SK-N-SH treated with all-trans-retinoic acid at 6 μM for 48 hours (cell line): ENCODE measurements at regions not wholly inside any gene's neighbourhood (a gene's known extent, or its start where the extent isn't known, plus 50 kb on each side); places are given as distances from the start of the nearest gene placed in this dataset.

ENCODE experiments used
- ATAC-seq: fragments of 200-7000 bp; cut with Tn5 transposase; 3 replicates; pipeline ENCODE4 v1.9.1; 2020; ENCODE audit warnings: mild to moderate bottlenecking, moderate library complexity
- ARNTL ChIP-seq: fragments of 450-650 bp; formaldehyde crosslinking; IDR thresholded peaks from 2 replicates; pipeline ENCODE4 v1.5.0; 2020; ENCODE audit warnings: low read depth, mild to moderate bottlenecking, moderate library complexity, borderline replicate concordance
- BACH2 ChIP-seq: fragments of 250-450 bp; sonication (Bioruptor Pico); IDR thresholded peaks from 2 replicates; pipeline ENCODE4 v1.9.0; 2021; ENCODE audit warnings: mild to moderate bottlenecking, borderline replicate concordance
- CREB5 ChIP-seq: fragments of 250-450 bp; sonication (Bioruptor Pico); IDR thresholded peaks from 2 replicates; pipeline ENCODE4 v1.5.1; 2020; ENCODE audit warnings: low read depth, mild to moderate bottlenecking, moderate library complexity
- CSDC2 ChIP-seq: fragments of 250-450 bp; sonication (Bioruptor Pico); IDR thresholded peaks from 2 replicates; pipeline ENCODE4 v1.5.0; 2020; ENCODE audit warnings: mild to moderate bottlenecking, moderate library complexity
- ESRRG ChIP-seq: fragments of 250-450 bp; sonication (Bioruptor Pico); IDR thresholded peaks from 2 replicates; pipeline ENCODE4 v1.6.1; 2021; ENCODE audit warnings: mild to moderate bottlenecking
- GLIS3 ChIP-seq: fragments of 250-450 bp; sonication (Bioruptor Pico); IDR thresholded peaks from 2 replicates; pipeline ENCODE4 v1.5.0; 2020; ENCODE audit warnings: mild to moderate bottlenecking, moderate library complexity
- ISL1 ChIP-seq: fragments of 250-450 bp; sonication (Bioruptor Pico); IDR thresholded peaks from 2 replicates; pipeline ENCODE4 v2.1.2; 2022; ENCODE audit warnings: mild to moderate bottlenecking, moderate library complexity
- OSR1 ChIP-seq: fragments of 250-450 bp; sonication (Bioruptor Pico); IDR thresholded peaks from 2 replicates; pipeline ENCODE4 v1.8.0; 2022; ENCODE audit warnings: moderate library complexity, mild to moderate bottlenecking, inconsistent platforms
- PATZ1 ChIP-seq: fragments of 250-450 bp; sonication (Bioruptor Pico); IDR thresholded peaks from 2 replicates; pipeline ENCODE4 v1.8.0; 2020; ENCODE audit warnings: mild to moderate bottlenecking, moderate library complexity, borderline replicate concordance
- PPARA ChIP-seq: fragments of 250-450 bp; sonication (Bioruptor Pico); IDR thresholded peaks from 2 replicates; pipeline ENCODE4 v1.5.0; 2020; ENCODE audit warnings: mild to moderate bottlenecking, borderline replicate concordance
- RARB ChIP-seq: fragments of 250-450 bp; sonication (Bioruptor Pico); IDR thresholded peaks from 2 replicates; pipeline ENCODE4 v1.8.0; 2021; ENCODE audit warnings: mild to moderate bottlenecking, moderate library complexity
- SNAI2 ChIP-seq: fragments of 250-450 bp; sonication (Bioruptor Pico); IDR thresholded peaks from 2 replicates; pipeline ENCODE4 v1.5.0; 2020; ENCODE audit warnings: mild to moderate bottlenecking, moderate library complexity
- TCF4 ChIP-seq: fragments of 250-450 bp; sonication (Bioruptor Pico); IDR thresholded peaks from 2 replicates; pipeline ENCODE4 v1.8.0; 2021; ENCODE audit warnings: mild to moderate bottlenecking, moderate library complexity, borderline replicate concordance
- TOX ChIP-seq: fragments of 250-450 bp; sonication (Bioruptor Pico); IDR thresholded peaks from 2 replicates; pipeline ENCODE4 v1.8.0; 2021; ENCODE audit warnings: mild to moderate bottlenecking, moderate library complexity, borderline replicate concordance
- ZC3H10 ChIP-seq: fragments of 250-450 bp; sonication (Bioruptor Pico); IDR thresholded peaks from 2 replicates; pipeline ENCODE4 v1.5.1; 2021; ENCODE audit warnings: mild to moderate bottlenecking, moderate library complexity
- ZFP3 ChIP-seq: fragments of 250-450 bp; sonication (Bioruptor Pico); IDR thresholded peaks from 2 replicates; pipeline ENCODE4 v1.5.0; 2020; ENCODE audit warnings: mild to moderate bottlenecking, moderate library complexity
- ZFP30 ChIP-seq: fragments of 450-650 bp; formaldehyde crosslinking; IDR thresholded peaks from 2 replicates; pipeline ENCODE4 v1.5.0; 2022; ENCODE audit warnings: mild to moderate bottlenecking, moderate library complexity
- ZNF565 ChIP-seq: fragments of 450-650 bp; formaldehyde crosslinking; conservative IDR thresholded peaks from 2 replicates; pipeline ENCODE4 v1.5.0; 2020; ENCODE audit warnings: low read depth, mild to moderate bottlenecking, moderate library complexity
- ZNF70 ChIP-seq: fragments of 450-650 bp; formaldehyde crosslinking; IDR thresholded peaks from 2 replicates; pipeline ENCODE4 v1.5.0; 2020; ENCODE audit warnings: mild to moderate bottlenecking, moderate library complexity
- ZNF8 ChIP-seq: fragments of 450-650 bp; formaldehyde crosslinking; IDR thresholded peaks from 2 replicates; pipeline ENCODE4 v1.5.0; 2020; ENCODE audit warnings: mild to moderate bottlenecking, moderate library complexity
- TF ChIP-seq, protein P1 (sequence below): fragments of 250-450 bp; sonication (Bioruptor Pico); IDR thresholded peaks from 2 replicates; pipeline ENCODE4 v1.5.0; 2020; ENCODE audit warnings: mild to moderate bottlenecking, moderate library complexity
- TF ChIP-seq, protein P2 (sequence below): fragments of 250-450 bp; sonication (Bioruptor Pico); IDR thresholded peaks from 2 replicates; pipeline ENCODE4 v1.8.0; 2021; ENCODE audit warnings: low read depth, mild to moderate bottlenecking, moderate library complexity, borderline replicate concordance

- ATAC-seq, result no peak
- TF ChIP-seq ZNF565 (CRISPR knock-in tag) (no peak), GLIS3 (CRISPR knock-in tag) (no peak), ZFP3 (CRISPR knock-in tag) (no peak), TCF4 (CRISPR knock-in tag) (no peak), RARB (CRISPR knock-in tag) (no peak), BACH2 (no peak), ZNF8 (CRISPR knock-in tag) (no peak), ZFP30 (CRISPR knock-in tag) (no peak)
- TF ChIP-seq, protein P1, sequence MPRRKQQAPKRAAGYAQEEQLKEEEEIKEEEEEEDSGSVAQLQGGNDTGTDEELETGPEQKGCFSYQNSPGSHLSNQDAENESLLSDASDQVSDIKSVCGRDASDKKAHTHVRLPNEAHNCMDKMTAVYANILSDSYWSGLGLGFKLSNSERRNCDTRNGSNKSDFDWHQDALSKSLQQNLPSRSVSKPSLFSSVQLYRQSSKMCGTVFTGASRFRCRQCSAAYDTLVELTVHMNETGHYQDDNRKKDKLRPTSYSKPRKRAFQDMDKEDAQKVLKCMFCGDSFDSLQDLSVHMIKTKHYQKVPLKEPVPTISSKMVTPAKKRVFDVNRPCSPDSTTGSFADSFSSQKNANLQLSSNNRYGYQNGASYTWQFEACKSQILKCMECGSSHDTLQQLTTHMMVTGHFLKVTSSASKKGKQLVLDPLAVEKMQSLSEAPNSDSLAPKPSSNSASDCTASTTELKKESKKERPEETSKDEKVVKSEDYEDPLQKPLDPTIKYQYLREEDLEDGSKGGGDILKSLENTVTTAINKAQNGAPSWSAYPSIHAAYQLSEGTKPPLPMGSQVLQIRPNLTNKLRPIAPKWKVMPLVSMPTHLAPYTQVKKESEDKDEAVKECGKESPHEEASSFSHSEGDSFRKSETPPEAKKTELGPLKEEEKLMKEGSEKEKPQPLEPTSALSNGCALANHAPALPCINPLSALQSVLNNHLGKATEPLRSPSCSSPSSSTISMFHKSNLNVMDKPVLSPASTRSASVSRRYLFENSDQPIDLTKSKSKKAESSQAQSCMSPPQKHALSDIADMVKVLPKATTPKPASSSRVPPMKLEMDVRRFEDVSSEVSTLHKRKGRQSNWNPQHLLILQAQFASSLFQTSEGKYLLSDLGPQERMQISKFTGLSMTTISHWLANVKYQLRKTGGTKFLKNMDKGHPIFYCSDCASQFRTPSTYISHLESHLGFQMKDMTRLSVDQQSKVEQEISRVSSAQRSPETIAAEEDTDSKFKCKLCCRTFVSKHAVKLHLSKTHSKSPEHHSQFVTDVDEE, result no peak
Measured at GRCh38 chr17:5931616-5932015, 138.6 kb upstream of the WSCD1 start.

DNA sequence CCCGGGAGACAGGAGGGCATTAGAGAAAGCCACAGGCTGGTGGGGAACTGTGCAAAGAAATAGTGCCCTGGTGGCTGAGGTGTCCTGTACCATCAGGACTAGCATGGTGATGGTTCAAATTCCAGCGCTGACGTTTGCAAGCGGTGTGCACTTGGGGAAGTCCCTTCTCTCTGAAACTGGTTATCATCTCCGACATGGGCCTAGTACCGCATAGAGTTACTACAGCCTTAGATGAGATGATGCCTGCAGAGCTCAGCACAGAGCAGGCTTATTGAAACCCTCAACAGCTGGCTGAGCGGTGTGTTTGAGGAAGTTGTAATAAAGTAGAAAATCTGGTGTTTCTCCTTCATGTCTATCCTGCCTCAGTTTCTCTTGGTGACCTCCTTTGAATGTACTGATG lies 136.7 kb upstream of the WSCD1 start:
- ATAC-seq, result no peak
- TF ChIP-seq BACH2, result no peak
- no peak for TF ChIP-seq ISL1 (CRISPR knock-in tag)
- TF ChIP-seq SNAI2 (CRISPR knock-in tag), result no peak
- no peak for TF ChIP-seq ESRRG (CRISPR knock-in tag)
- no peak for TF ChIP-seq PPARA (CRISPR knock-in tag)
- no peak for TF ChIP-seq CSDC2
- TF ChIP-seq ARNTL (CRISPR knock-in tag), result no peak
- TF ChIP-seq GLIS3 (CRISPR knock-in tag), result no peak
- TF ChIP-seq ZC3H10 (CRISPR knock-in tag), result no peak

DNA sequence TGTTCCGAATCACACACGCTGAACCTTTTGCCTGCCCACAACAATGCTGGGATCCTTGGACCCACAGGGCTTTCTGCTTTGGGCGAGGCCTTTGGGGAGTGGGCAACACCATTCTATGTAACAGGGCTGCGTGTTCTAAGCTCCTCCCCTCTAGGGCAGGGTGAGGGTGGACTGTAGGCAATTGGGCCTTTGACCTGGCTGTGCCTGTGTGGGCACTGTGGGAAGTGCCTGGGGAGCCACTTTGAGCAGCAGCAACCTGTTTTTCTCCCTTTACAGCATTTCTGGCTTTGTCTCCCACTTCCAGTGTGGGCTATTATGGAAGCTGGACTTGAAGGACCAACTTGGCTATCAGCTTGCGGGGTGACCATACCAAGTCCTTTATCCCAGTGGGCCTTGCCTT lies 128.9 kb upstream of the WSCD1 start:
- TF ChIP-seq ESRRG (CRISPR knock-in tag), result no peak
- no peak for TF ChIP-seq CREB5 (CRISPR knock-in tag)
- no peak for TF ChIP-seq PATZ1 (CRISPR knock-in tag)
- no peak for TF ChIP-seq GLIS3 (CRISPR knock-in tag)
- TF ChIP-seq ZNF70, result no peak
- TF ChIP-seq PPARA (CRISPR knock-in tag), result no peak
- TF ChIP-seq ARNTL (CRISPR knock-in tag), result no peak
- TF ChIP-seq CSDC2, result no peak
- TF ChIP-seq TCF4 (CRISPR knock-in tag), result no peak
- TF ChIP-seq TOX, result no peak
- TF ChIP-seq ZNF8 (CRISPR knock-in tag), result no peak
- TF ChIP-seq OSR1 (CRISPR knock-in tag), result no peak
- TF ChIP-seq ISL1 (CRISPR knock-in tag), result no peak
- no peak for TF ChIP-seq RARB (CRISPR knock-in tag)
- ATAC-seq, result no peak

- TF ChIP-seq, protein P2, sequence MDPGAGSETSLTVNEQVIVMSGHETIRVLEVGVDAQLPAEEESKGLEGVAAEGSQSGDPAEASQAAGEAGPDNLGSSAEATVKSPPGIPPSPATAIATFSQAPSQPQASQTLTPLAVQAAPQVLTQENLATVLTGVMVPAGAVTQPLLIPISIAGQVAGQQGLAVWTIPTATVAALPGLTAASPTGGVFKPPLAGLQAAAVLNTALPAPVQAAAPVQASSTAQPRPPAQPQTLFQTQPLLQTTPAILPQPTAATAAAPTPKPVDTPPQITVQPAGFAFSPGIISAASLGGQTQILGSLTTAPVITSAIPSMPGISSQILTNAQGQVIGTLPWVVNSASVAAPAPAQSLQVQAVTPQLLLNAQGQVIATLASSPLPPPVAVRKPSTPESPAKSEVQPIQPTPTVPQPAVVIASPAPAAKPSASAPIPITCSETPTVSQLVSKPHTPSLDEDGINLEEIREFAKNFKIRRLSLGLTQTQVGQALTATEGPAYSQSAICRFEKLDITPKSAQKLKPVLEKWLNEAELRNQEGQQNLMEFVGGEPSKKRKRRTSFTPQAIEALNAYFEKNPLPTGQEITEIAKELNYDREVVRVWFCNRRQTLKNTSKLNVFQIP, result no peak
- ATAC-seq, result no peak
Measured at GRCh38 chr17:5942687-5943086, 127.5 kb upstream of the WSCD1 start.
